Cardiac muscle cell (in vitro differentiated cells and primary cell): ENCODE measurements at regions not wholly inside any gene's neighbourhood (a gene's known extent, or its start where the extent isn't known, plus 50 kb on each side); places are given as distances from the start of the nearest gene placed in this dataset.

Source experiments
- DNase-seq, 2 donors: peaks; one replicate each; pipeline versions ENCODE4 v3.0.0 to v3.0.0-alpha.2; 2010 to 2017; ENCODE audit warnings: low read depth in 1 of 2, low spot score in 1 of 2
- H3K27ac ChIP-seq: fragments of 200-600 bp; sonication (generic); 2 replicates; pipeline ENCODE4 v1.5.1; 2016
- H3K27me3 ChIP-seq: fragments of 200-600 bp; sonication (generic); 2 replicates; pipeline ENCODE4 v1.6.0; 2016; ENCODE audit warnings: control low read depth
- H3K36me3 ChIP-seq: fragments of 200-600 bp; sonication (generic); 2 replicates; pipeline ENCODE4 v1.5.1; 2016; ENCODE audit warnings: control low read depth
- H3K4me1 ChIP-seq: fragments of 200-600 bp; sonication (generic); 2 replicates; pipeline ENCODE4 v1.8.1; 2017; ENCODE audit warnings: low read depth, mild to moderate bottlenecking, mixed run types
- H3K4me3 ChIP-seq: fragments of 200-600 bp; sonication (generic); 2 replicates; pipeline ENCODE4 v1.5.1; 2016; ENCODE audit warnings: mild to moderate bottlenecking
- H3K9me3 ChIP-seq: fragments of 200-600 bp; sonication (generic); 2 replicates; pipeline ENCODE4 v1.5.1; 2017; ENCODE audit warnings: low read depth, mild to moderate bottlenecking, control low read depth
- TF ChIP-seq, protein P1 (sequence below): IDR thresholded peaks from 2 replicates; pipeline ENCODE4 v1.5.1; 2012; ENCODE audit warnings: low read depth, mild to moderate bottlenecking, low read length

DNA sequence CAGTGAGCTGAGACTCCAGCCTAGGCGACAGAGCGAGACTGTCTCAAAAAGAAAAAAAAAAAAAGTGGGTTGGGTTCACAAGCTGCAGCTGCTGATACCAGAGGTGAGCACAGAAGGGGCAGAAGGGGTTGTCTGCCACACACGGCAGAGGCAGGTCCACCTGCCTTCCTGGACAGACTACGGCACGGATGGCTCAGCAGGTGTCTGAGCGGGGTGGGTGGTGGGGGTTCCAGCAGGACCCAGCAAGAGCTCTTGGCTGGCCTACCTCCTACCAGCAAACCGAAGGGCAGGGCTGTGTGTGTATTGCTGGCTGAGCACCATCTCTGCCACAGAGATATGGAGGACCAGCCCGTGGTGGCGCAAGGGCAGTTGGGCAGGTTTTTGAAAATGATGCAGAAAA, 130.4 kb upstream of the ASB18 start:
- no peak overlapping the region for H3K27ac ChIP-seq
- DNase-seq: no peak
- TF ChIP-seq, protein P1, sequence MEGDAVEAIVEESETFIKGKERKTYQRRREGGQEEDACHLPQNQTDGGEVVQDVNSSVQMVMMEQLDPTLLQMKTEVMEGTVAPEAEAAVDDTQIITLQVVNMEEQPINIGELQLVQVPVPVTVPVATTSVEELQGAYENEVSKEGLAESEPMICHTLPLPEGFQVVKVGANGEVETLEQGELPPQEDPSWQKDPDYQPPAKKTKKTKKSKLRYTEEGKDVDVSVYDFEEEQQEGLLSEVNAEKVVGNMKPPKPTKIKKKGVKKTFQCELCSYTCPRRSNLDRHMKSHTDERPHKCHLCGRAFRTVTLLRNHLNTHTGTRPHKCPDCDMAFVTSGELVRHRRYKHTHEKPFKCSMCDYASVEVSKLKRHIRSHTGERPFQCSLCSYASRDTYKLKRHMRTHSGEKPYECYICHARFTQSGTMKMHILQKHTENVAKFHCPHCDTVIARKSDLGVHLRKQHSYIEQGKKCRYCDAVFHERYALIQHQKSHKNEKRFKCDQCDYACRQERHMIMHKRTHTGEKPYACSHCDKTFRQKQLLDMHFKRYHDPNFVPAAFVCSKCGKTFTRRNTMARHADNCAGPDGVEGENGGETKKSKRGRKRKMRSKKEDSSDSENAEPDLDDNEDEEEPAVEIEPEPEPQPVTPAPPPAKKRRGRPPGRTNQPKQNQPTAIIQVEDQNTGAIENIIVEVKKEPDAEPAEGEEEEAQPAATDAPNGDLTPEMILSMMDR: no peak

DNA sequence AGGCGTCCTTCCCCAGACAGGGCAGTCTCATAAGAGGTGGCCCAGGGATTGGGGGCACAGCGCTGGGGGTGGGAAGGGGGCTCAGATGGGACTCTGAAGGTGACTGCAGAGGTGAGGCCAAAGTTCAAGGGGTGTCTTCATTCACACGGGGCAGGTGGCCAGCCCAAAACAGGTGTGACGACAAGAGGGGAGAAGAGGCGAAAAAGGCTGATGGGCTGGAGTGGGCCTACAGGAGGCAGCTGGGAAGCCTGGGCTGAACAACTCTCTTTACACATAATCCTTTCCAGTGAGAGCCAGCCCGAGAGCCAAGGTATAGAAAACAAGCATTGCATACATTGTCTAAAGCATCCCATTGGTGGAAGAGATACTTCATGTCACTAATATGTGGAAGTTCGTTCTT, 130.9 kb upstream of the ASB18 start:
- no peaks in the 10 kb centered on the region for H3K9me3 ChIP-seq
- no peaks in the 10 kb centered on the region for H3K36me3 ChIP-seq
- TF ChIP-seq, protein P1: no peak
- no peaks in the 10 kb centered on the region for H3K4me1 ChIP-seq
- no peak overlapping the region for H3K27ac ChIP-seq
- no peak overlapping the region for H3K4me3 ChIP-seq
- no peaks in the 10 kb centered on the region for H3K27me3 ChIP-seq
- no peak for DNase-seq

More for the DNA sequence above, 130.4 kb upstream of the ASB18 start:
- no peak overlapping the region for H3K4me3 ChIP-seq
- no peaks in the 10 kb centered on the region for H3K9me3 ChIP-seq
- H3K36me3 ChIP-seq: no peaks in the 10 kb centered on the region
- no peaks in the 10 kb centered on the region for H3K4me1 ChIP-seq
- H3K27me3 ChIP-seq: no peaks in the 10 kb centered on the region

DNA sequence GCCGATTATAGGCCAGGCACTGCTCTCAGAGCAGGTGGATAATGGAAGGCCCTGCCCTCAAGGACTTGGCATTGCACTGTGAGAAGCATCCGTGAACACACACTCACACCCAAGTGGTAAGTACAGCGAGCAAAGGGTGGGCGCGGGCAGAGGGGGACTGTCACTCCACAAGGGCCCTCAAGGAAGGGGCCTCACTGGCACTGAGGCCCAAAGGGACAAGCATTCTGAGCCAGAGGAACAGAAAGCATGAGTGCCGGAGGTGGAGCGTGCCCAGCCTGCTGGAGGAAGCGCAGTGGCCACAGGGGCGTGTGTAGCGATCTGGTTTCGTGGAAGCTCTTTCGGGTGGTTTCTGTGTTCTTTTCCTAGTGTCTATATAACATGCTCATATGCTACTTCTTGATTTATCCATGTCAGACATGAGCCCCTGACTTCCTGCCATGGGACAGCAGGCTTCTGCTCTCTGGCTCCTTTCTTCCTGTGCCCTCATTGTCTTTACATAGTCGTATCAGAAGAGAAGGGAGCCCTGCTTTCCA, 132.7 kb upstream of the ASB18 start:
- TF ChIP-seq, protein P1: no peak
- H3K27ac ChIP-seq: no peak overlapping the region

DNA sequence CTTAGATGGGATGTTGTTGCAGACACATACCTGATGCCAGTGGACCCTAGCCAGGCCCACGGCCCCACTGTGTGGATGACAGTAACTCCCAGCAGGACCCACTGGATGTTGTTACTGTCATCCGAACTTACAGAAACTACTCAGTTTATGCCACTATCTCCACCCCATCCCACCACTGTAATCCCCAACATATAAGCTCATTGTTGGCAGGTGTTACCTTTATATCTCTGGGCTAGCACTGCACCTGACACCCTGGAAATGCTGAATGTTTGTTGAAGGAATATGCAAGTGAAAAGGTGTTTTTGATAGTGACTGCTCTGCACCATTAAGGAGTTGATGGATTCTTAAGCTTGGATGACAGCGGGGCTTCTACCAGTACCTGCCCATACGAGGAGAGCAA, 133.5 kb upstream of the ASB18 start:
- Histone ChIP-seq H3K4me1 (no peaks in the 10 kb centered on the region), H3K4me3 (no peak overlapping the region), H3K9me3 (no peaks in the 10 kb centered on the region), H3K27me3 (no peaks in the 10 kb centered on the region), H3K27ac (no peak overlapping the region), H3K36me3 (no peaks in the 10 kb centered on the region)
- no peak for DNase-seq
- TF ChIP-seq, protein P1: no peak

More for the DNA sequence above, 132.7 kb upstream of the ASB18 start:
- Histone ChIP-seq H3K27me3 (no peaks in the 10 kb centered on the region), H3K9me3 (no peaks in the 10 kb centered on the region), H3K4me1 (no peaks in the 10 kb centered on the region), H3K4me3 (no peak overlapping the region), H3K36me3 (no peaks in the 10 kb centered on the region)
- no peak for DNase-seq

DNA sequence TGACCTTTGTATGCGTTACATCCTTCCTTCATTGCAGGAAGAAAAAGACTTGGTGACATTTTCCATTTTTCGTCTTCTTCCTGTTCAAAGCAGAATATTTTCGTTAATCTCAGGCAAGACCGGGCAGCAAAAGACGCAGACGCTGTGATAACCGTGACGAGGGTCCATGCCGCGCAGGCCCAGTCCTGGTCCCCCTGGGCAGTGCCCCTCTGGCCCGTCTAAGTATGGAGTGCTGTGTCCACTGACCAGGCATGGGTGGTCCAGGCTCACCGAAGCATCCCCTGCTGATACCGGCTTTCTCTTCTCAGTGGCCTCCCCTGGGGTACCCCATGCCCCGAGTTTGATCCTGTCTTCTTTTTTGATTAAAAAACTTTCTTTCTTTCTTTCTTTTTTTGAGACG, 135.2 kb upstream of the ASB18 start:
- H3K4me3 ChIP-seq: no peak overlapping the region
- no peak overlapping the region for H3K27ac ChIP-seq
- no peaks in the 10 kb centered on the region for H3K36me3 ChIP-seq
- TF ChIP-seq, protein P1: no peak
- H3K27me3 ChIP-seq: no peaks in the 10 kb centered on the region
- DNase-seq: no peak
- H3K9me3 ChIP-seq: no peaks in the 10 kb centered on the region
- no peaks in the 10 kb centered on the region for H3K4me1 ChIP-seq
